GM21526 (cell line): ENCODE measurements at regions not wholly inside any gene's neighbourhood (a gene's known extent, or its start where the extent isn't known, plus 50 kb on each side); places are given as distances from the start of the nearest gene placed in this dataset.
"Not testable (repeated sequence)": the region's sequence is repeated elsewhere in the genome, so short reads cannot be mapped to it uniquely, and the experiment has no call there.

ENCODE experiments used
- ATAC-seq: cut with Tn5 transposase; IDR thresholded peaks from one replicate; pipeline ENCODE4 v1.9.1; 2021; ENCODE audit warnings: moderate library complexity; ENCODE audit not compliant: unreplicated experiment, low FRiP score

DNA sequence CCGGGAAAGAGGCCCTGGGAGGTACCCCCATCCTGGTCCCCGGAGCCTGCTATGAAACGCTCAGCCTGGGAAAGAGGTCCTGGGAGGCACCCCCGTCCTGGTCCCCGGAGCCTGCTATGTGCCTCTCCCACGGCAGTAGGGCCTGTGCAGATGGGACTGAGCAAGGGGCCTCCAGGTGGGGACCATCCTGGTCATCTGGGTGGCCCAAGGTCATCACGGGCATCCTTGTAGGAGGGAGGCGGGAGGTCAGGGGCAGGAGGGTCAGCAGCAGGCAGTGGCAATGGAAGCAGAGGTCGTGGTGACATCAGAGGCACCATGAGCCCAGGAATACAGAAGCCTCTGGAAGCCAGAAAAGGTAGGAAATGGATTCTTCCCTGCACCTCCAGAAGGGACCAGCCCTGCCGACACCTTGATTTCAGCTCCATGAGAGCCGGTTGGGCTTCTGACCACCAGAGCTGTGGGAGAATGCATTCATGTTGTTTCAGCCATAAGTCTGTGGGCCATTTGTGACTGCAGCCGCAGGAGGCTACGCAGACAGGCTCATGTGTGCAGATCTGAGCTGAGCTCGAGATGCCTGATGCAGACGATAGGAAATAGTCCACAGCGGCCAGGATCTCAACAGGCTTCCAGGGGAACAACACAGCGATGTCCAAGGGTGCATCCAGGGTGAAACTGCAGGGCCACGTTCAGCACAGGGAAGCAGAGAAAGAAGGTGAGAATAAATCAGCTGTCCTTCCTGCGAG lies 190.7 kb downstream of the LAT start:
- ATAC-seq, result not testable (repeated sequence)

DNA sequence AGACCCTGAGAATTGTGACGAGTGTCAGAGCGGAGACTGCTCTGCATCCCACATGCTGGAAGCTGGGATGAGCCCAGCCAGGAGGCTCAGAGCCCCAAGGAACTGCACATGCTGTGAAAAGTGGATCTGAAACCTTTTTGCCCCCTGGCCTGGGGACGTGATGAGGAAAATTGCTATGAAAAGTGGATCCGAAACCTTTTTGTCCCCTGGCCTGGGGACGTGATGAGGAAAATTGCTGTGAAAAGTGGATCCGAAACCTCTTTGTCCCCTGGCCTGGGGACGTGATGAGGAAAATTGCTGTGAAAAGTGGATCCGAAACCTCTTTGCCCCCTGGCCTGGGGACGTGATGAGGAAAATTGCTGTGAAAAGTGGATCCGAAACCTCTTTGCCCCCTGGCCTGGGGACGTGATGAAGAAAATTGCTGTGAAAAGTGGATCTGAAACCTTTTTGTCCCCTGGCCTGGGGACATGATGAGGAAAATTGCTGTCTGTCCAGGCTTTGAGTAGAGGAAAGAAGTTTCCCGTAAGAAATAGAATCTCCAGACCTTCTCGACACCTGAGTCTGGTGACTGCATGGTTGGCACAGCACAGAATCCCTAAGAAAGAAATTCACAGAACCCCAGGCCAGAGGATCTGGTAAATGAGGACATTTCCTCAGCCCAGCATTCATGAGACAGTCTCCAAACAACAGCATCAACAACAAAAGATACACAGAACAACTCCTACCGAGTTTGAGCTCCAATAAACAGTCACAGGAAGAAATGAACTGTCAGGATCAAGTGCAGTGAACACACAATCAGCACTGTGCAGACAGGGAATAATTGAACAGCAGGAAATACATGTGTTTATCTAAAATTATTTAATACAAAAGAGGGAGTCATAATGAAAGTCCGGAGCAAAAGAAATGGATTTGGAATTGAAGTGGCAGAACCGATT lies 188.8 kb downstream of the LAT start:
- ATAC-seq, result not testable (repeated sequence)

DNA sequence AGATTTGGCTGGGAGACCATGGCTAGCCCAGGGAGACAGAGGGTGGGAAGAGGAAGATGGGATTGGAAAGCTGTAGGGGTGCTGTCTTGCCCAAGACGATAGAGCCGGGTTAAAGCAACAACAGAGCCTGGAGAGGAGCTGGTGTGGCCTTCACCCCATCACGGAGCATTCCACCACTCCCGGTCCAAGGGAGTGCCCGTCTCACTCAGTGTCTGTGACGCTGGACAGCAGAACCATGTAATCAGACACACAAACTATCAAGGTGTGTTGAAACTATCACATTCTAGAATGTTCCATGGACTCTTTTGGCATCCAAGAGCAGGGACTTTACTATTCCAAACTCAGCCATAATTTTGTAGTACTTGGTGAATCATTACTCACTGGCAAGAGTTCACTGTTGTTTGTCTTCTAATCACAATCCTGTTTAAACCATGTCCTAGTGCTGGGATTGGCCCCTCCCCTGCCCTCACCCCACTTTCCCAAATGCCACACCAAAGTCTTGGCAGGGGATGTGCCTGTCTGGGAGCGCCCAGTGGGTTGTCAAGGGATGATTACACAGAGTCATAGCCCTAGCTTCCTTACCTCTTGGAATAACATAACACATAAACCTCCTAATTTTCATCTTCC lies 187.4 kb downstream of the LAT start:
- not testable (repeated sequence) for ATAC-seq

DNA sequence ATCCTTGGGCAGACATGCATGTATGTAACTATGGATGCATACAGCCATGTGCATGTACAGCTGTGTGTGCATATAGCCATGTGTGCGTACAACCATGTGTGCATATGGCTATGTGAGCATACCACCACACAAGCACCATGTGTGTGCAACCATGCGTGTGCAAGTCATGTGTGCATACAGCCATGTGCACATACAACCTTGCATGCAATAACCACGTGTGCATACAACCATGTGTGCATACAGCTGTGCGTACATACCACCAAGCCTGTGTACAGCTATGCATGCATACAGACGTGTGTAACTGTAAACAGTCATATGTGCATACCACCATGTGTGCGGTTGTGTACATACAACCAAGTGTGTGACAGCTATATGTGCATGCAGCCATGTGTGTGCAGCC lies 186.4 kb downstream of the LAT start:
- not testable (repeated sequence) for ATAC-seq

GRCh38 chr16:29170393-29171119 lies 185.7 kb downstream of the LAT start:
- not testable (repeated sequence) for ATAC-seq

DNA sequence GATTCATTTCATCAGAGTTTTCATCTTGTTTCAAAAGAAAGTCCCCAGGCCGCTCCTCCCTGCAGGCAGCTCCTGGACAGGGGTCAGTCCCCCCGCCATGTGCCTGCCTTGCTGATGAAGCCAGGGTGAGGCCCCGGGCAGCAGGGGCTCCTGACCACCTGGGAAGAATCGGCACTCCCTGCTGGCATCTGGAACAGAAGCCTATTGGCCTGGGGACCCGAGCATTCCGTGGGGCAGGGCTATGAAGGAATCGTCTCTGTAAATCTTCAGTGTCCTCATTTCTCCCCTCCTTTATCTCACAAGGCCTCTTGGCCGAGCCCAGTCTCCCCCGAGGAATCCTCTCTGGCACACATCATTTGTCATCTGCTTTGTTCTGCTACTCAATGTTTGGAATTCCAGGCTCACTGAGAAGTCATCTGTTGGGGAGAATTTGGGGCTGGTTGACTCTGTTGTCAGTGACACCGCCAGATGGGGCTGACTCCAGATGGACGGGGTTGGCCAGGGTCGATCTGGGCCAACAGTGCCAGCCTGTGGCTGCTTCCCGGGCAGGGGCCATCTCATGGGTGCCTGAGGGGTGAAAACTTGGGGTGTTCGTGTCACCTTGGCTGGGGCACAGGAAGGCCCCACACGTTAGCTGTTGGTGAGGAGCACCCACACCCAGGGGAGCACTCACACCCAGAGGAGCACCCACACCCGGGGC lies 184.6 kb downstream of the LAT start:
- not testable (repeated sequence) for ATAC-seq

- ATAC-seq, result not testable (repeated sequence)
Measured at GRCh38 chr16:29168515-29169259, 183.8 kb downstream of the LAT start.

GRCh38 chr16:29164442-29165089 lies 179.7 kb downstream of the LAT start:
- ATAC-seq, result not testable (repeated sequence)

DNA sequence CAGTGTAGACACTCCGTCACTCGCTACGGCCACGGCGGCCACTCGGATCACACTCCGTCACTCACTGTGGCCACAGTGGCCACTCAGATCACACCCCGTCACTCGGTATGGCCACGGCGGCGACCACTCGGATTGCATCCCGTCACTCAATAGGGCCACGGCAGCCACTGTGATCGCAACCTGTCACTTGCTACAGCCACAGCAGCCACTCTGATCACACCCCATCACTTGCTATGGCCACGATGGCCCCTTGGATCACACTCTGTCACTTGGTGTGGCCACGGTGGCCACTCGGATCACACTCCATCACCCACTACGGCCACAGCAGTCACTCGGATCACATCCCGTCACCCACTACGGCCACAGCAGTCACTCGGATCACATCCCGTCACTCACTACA lies 175.3 kb downstream of the LAT start:
- not testable (repeated sequence) for ATAC-seq

GRCh38 chr16:29159603-29160002 lies 174.8 kb downstream of the LAT start:
- not testable (repeated sequence) for ATAC-seq

DNA sequence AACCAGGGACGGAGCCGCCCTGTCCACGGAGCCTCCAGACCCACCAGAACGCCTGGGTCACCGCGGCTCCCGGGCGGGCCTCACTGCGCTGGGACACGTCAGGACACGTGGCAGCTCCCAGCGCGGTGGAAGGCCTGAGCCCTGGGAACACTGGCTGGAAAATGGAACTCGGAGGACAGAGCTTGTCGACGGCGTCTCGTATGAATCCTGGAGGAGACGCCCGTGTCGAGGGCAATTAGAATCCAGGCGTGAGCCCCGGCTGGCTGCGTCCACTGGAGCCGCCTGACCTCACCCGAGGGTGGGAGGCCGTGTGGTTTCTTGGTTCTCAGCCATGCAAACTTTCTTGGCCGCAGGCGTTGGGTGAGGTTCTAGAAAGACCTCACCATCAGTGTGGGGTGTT lies 173.9 kb downstream of the LAT start:
- ATAC-seq, result no peak

- ATAC-seq, result not testable (repeated sequence)
Measured at GRCh38 chr16:29158031-29158784, 173.4 kb downstream of the LAT start.

DNA sequence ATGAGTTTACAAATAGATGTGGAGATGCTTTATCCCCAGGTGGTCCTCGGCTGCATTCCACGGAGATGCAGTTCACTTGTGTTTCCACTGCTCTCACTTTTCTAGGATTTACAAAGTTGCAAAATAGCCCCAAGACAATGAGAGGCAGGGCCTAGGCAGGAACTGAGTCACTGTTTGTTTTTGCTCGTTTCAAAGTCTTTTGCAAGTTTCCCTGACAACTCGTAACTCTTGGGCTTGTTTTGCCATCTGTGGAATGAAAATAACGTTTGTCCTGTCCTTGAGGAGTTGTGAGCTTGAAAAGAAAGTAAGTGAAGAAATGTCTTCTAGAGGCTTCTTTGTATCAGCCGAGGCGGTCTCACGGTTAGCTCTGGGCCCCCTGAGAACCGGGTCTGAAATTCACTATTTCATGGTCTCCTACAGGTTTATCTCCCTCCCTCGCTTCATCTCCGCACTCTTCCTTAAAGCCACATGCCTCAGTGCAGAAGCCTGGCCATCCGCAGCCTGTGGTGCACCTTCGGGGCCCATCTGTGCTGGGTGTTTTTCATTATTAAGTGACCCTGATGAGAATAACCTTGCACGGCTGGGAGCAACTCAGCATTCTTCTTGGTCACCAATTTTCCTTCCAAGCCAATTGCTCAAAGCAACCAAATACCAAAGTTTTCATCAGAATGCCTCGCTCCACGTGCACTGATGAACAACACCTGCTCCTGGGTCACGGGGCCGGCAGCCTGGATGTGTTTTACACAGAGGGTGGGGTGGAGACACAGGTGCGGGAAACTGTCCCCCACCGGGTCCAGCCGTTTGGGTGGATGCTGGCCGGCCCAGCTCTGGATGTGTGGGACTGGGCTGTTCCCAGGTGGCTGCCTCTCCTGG lies 172.4 kb downstream of the LAT start:
- ATAC-seq, result not testable (repeated sequence)

DNA sequence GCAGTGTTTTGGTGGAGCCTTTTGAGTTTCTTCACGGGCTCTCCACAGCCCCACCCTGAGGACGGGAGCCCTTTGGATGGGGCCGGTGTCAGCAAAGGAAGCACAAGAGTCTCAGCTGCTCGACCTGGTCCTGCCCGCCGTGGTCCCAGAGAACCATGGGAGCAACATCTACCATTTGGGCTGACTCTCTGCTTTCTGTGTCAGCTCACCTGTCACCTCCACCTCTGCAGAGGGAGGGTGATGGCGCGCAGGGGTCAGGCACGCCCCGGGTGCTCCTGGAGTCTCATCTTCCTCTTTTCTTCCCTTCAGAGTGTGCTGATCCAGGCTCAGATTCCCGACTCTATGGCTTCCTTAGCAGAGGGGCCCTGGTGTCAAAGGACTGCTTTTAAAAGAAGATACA lies 171.7 kb downstream of the LAT start:
- ATAC-seq, result no peak

- not testable (repeated sequence) for ATAC-seq
Measured at GRCh38 chr16:29155866-29156200, 171.0 kb downstream of the LAT start.

DNA sequence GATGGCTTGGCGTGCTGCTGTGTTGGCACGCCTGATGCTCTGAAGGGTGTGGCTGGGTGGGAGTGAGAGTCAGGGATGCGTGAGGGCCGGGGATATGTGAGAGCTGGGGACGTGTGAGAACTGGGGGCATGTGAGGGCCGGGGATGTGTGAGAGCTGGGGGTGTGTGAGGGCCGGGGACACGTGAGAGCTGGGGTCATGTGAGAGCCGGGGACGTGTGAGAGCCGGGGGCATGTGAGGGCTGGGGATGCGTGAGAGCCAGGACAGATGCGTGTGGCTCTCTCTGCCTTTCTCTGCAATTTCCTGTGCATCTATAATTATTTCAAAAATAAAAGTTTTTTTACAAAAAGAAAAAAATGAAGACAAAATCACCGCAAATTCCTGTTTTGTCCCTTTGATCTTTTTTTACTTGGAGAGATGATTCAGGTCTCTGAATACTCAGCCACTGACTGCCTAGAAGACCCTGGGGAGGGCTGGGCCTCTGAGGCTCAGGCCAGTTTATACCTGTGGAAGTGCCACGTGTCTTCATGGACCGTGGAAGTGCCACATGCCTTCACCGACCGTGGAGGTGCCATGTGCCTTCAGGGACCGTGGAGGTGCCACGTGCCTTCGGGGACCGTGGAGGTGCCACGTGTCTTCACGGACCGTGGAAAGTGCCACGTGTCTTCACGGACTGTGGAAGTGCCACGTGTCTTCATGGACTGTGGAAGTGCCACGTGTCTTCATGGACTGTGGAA lies 170.4 kb downstream of the LAT start:
- ATAC-seq, result not testable (repeated sequence)
